ENCODE measurements at regions not wholly inside any gene's neighbourhood (a gene's known extent, or its start where the extent isn't known, plus 50 kb on each side); places are given as distances from the start of the nearest gene placed in this dataset.

- no peak overlapping the region for H4K5ac ChIP-seq (ENCODE audit: insufficient read length, low read depth, low read length)
- no peak overlapping the region for H3K4me3 ChIP-seq (ENCODE audit: extremely low read depth in 1 of 4, insufficient read depth in 2 of 4, low read depth in 3 of 4, low read length in 4 of 4)
- no peak overlapping the region for H3K23ac ChIP-seq (ENCODE audit: insufficient read length)
- no peak for DNase-seq (ENCODE audit: low read depth in 1 of 2, low spot score in 2 of 2)
- no peaks in the 10 kb centered on the region for H3K4me1 ChIP-seq (replicated peaks in 1 of 4; ENCODE audit: control insufficient read depth in 3 of 4, insufficient read depth in 4 of 4, low read length in 3 of 4)
- no peak overlapping the region for H2BK120ac ChIP-seq (replicated peaks; ENCODE audit: low read depth, low read length)
- H3K36me3 ChIP-seq (ENCODE audit: control insufficient read depth in 2 of 4, insufficient read depth in 4 of 4, low read length in 3 of 4) = no peaks in the 10 kb centered on the region
- no peaks in the 10 kb centered on the region for H3K79me2 ChIP-seq (ENCODE audit: control insufficient read depth in 1 of 2, insufficient read depth in 2 of 2, low read length in 2 of 2)
- H4K91ac ChIP-seq (replicated peaks; ENCODE audit: insufficient read length, low read length) = no peak overlapping the region
- ChIA-PET CTCF (ENCODE audit: partially characterized antibody) (interaction anchor here (0.6 to 5.1 kb wide), 10 partner anchors 11 to 226 kb away, joined by 3 to 43 read pairs (median 4); no protein-coding TSS in a partner anchor), POLR2A (ENCODE audit: partially characterized antibody) (interaction anchor here (1.0 kb wide), 1 partner anchor 12 kb away, joined by 6 read pairs; no protein-coding TSS in a partner anchor)
- no peak overlapping the region for H4K8ac ChIP-seq (ENCODE audit: extremely low read depth, insufficient read depth, low read length)
- H3K79me1 ChIP-seq (ENCODE audit: low read depth, low read length) = no peaks in the 10 kb centered on the region
- no peaks in the 10 kb centered on the region for H3K27me3 ChIP-seq (replicated peaks in 1 of 4; ENCODE audit: control insufficient read depth in 3 of 4, extremely low read depth in 1 of 4, insufficient read depth in 3 of 4, low read length in 3 of 4)
- H3K27ac ChIP-seq (ENCODE audit: low read depth, low read length) = no peak overlapping the region
- H3K4me2 ChIP-seq (ENCODE audit: insufficient read depth in 1 of 2, low read depth in 2 of 2, low read length in 2 of 2) = no peak overlapping the region
- no peak overlapping the region for H2AK5ac ChIP-seq (ENCODE audit: low read depth, low read length)
- H2BK12ac ChIP-seq (ENCODE audit: low read depth, low read length) = no peak overlapping the region
- 85% methylated on average over 1 of the region's 1 CpG; no CpG with 5 or more reads in 1 of the 2 experiments for WGBS, 2 experiments (ENCODE audit: extremely low coverage in 1 of 2, insufficient coverage in 1 of 2, insufficient read length in 1 of 2, insufficient replicate concordance in 2 of 2, low coverage in 1 of 2, low lambda C conversion rate in 2 of 2, missing lambda C conversion rate in 1 of 2)
- no peaks in the 10 kb centered on the region for H3K23me2 ChIP-seq (ENCODE audit: low read depth, low read length)
- H2BK15ac ChIP-seq (ENCODE audit: low read length) = no peak overlapping the region
- H4K20me1 ChIP-seq (replicated peaks in 1 of 2; ENCODE audit: control insufficient read depth in 1 of 2, insufficient read depth in 2 of 2, low read length in 2 of 2) = no peaks in the 10 kb centered on the region
- no peak overlapping the region for H2AFZ ChIP-seq (ENCODE audit: low read length)
- no peak for FAIRE-seq
- H3K9me3 ChIP-seq (ENCODE audit: insufficient read depth in 2 of 2, low read depth in 1 of 2, low read length in 1 of 2) = no peaks in the 10 kb centered on the region
- H3K9ac ChIP-seq (replicated peaks in 1 of 4; ENCODE audit: extremely low read depth in 1 of 4, low read depth in 3 of 4, low read length in 3 of 4) = no peak overlapping the region
- H2BK20ac ChIP-seq (ENCODE audit: low read length) = no peak overlapping the region
- no peak overlapping the region for H3K56ac ChIP-seq (replicated peaks; ENCODE audit: insufficient read length, low read depth, low read length)
- no peak overlapping the region for H2BK5ac ChIP-seq (ENCODE audit: low read depth, low read length)
- no peak overlapping the region for H3K18ac ChIP-seq (ENCODE audit: extremely low read depth, low read length)
- no peak overlapping the region for H3K14ac ChIP-seq (ENCODE audit: insufficient read length)
- H3K4ac ChIP-seq (replicated peaks; ENCODE audit: insufficient read length, low read depth, low read length) = no peak overlapping the region
- TF ChIP-seq POLR2A (IDR thresholded peaks at IDR 0.05; ENCODE audit: control extremely low read depth in 1 of 2, low read depth in 2 of 2, low read length in 2 of 2) = no peak
- no peak for TF ChIP-seq BACH1 (IDR thresholded peaks at IDR 0.05; ENCODE audit: low read length)
- TF ChIP-seq BCL11A (IDR thresholded peaks at IDR 0.05; ENCODE audit: low read depth in 2 of 2, low read length in 2 of 2) = no peak
- TF ChIP-seq ASH2L (IDR thresholded peaks at IDR 0.05; ENCODE audit: low read length) = no peak
- TF ChIP-seq SP4 (IDR thresholded peaks at IDR 0.05; ENCODE audit: low read length) = no peak
- no peak for TF ChIP-seq SRF (IDR thresholded peaks at IDR 0.05; ENCODE audit: low read depth, low read length)
These were observed 55.8 kb downstream of the IRAG1 start for GRCh38 chr11:10637731-10638151.

Data from H1 (cell line).